T-helper 2 cell treated with Interferon-gamma antibody and Interleukin-4, amounts not matched to agents 100 ng/mL and 5 ng/mL, for 36 hours (primary cell): ENCODE measurements at regions not wholly inside any gene's neighbourhood (a gene's known extent, or its start where the extent isn't known, plus 50 kb on each side); places are given as distances from the start of the nearest gene placed in this dataset.

ENCODE experiments used
- intact Hi-C: fragments of 100-400 bp; cut with micrococcal nuclease; formaldehyde crosslinking; loops from one replicate; pipeline ENCODE4 v1.15.1; 2023

DNA sequence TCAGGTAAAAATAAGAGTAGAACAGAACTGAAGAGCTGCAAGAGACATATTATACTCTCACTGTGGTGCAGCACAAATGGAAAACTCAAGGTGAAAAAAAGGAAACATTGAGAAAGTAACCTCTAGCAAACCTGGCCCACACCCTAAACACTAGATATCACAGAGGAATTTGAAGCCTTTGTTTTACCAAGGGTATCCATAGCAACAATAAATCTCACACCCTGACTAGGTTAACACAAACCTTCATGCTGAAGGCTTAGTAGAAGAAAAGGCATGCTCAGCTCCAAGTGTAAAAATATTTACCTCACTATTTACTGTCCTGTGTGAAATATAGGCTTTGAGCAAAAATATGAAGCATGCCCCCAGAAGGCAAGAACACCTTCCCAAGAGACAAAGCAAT is 61.9 kb upstream of the TAB3 start:
- intact Hi-C loops, result no loop called here

DNA sequence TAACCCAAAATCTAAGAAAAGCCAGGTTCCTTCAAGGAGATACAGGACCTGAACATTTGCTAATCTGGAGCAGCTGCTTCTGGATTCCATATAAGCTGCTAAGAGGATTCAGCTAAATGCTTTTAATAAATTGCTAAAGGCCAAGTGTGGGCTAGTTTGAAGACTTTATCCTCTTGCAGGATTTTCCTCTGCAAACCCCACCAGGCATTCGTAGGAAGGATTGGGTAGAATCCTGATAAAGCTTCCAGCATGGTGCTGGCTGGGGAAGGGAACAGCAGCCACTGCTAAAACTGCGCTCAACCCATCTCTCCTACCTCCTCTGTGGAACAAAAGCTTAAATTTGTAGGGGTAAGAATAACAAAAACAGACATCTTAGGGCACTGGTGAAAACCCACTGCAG is 61.3 kb upstream of the TAB3 start:
- intact Hi-C loops, result no loop called here

DNA sequence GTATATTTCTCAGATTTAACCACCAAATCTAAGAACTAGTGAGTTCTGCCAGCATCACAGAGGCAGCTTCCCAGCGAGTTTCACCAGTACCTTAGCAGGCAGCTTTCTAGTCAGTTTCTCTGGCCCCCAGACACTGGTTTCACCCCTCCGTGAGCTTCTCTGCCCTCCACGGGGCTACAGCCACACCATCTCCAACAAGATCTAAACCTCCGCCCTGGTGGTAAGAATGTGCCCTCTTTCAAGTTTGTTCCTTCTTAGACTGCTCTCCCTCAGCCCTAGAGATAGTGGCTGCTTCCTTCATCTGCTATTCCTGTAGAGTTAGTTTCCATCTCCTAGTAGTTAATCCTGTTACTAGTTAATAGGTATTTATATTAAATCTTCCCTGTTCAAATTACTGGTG is 60.5 kb upstream of the TAB3 start:
- intact Hi-C loops, result no loop called here

DNA sequence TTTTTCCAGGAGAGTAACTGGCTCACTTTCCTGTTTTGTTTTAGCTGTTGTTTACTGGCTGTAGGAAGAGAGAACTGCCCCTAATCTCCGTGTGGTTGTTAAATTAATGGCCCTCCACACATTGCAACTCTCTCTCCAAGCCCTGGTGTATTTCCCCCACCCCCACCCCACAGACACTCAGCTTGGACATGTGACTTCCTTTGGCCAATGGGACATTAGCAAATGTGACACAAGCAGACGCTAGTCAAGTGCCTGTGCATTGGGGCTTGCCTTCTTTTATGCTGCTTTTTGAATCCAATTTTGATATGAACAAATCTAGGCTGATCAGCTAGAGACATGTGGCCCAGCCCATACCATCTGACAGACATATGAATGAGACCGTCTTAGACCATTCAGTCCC is 59.6 kb upstream of the TAB3 start:
- intact Hi-C loops, result no loop called here

DNA sequence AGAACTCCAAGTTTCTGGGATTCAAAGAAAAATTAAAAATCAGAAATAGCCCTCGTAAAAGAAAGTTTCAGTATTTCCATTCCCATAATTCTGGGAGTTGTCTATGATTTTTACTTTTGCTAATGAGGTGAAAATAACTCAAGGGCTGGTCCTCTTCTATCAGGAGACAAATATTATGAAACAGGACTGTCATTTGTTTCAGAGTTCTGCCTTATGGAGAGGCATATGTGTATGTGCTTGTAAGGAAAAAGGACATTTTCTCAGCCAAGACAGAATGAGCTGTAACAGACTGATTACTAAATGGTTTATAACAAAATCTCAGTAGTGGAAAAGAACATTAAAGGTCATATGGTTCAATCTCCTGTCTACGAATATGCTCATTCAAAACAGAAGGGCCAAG is 59.0 kb upstream of the TAB3 start:
- intact Hi-C loops, result no loop called here

DNA sequence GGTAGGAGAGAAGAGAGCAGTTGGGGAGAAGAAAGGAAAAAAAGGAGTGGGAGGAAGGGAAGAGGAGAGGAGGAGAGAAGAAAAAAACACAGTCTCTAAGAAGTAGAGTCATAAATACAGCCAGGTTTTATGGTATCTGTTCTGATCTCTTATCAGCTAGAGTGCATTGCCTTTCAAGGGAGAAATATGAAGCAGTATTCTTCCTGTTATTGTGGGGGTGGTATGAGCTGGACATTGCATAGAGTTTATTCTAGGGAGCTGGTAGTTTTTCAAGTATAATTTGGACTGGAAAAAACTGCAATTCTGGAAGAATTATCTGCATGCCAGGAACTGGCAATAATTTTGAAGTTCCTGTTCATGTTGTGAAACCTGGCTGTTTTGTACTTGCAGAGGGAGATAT is 54.9 kb upstream of the TAB3 start:
- intact Hi-C loops, result no loop called here

DNA sequence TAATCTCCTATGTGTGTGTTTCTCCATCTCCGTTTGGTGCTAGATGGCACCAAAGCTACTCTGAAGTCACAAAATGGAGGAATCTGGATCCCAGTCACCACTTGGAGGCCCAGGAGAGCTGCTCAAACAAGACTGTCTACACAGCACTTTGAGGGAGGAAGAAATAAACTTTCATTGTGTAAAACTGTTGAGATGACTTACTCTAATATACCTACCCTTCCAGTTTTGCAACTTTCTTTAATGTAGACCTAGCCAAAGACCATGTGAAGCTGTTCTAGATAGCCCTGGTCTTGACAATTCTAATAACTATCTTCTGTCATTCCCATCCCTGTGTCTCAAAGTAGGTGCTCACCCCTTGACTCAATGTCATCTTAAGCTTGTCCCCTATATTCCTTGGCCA is 52.8 kb upstream of the TAB3 start:
- intact Hi-C loops, result no loop called here

DNA sequence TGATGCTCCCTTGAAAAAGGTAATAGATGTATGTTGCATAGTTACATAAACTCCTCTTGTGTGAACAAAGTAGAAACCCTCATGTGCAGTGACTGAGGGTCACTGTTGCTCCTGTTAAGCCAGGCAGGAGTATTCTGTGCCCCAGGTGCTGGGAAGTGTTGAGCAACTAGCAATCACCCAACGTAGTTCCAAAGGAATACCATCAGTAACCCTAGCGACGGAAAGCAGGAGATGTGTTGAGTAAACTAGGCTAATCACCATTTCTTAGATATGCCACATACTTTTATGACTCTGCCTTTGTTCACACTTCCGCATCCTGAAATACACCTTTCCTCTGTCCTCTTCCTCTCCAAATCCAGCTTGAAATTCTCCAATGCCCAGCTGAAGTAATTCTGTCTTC is 50.9 kb upstream of the TAB3 start:
- intact Hi-C loops, result loop anchor here (5.0 kb wide), 1 partner anchor 47 kb away; no protein-coding TSS in a partner anchor
